AG09309 (cell line): ENCODE measurements at regions not wholly inside any gene's neighbourhood (a gene's known extent, or its start where the extent isn't known, plus 50 kb on each side); places are given as distances from the start of the nearest gene placed in this dataset.
A peak's percentile ranks its signal among the peaks of the same experiment; 100 is the strongest.

Experiments used
- DNase-seq: peaks from one replicate; pipeline ENCODE4 v3.0.0-alpha.2; 2010; ENCODE audit warnings: low read depth
- H3K4me3 ChIP-seq: 2 replicates; pipeline ENCODE4 v1.5.1; 2011; ENCODE audit warnings: mild to moderate bottlenecking, low read depth, low read length, moderate library complexity; ENCODE audit not compliant: control insufficient read depth
- CTCF ChIP-seq: IDR thresholded peaks from 2 replicates; pipeline ENCODE4 v1.5.1; 2011; ENCODE audit warnings: mild to moderate bottlenecking, low read depth, low read length, inconsistent platforms; ENCODE audit not compliant: insufficient read depth, control insufficient read depth; ENCODE audit errors: missing control alignments

- DNase-seq: peak; percentile 8
- no peak for TF ChIP-seq CTCF
- H3K4me3 ChIP-seq: no peak overlapping the region
These were observed 70.0 kb upstream of the PTGS2 start for GRCh38 chr1:186750257-186750656.

- DNase-seq: no peak
- H3K4me3 ChIP-seq: no peak overlapping the region
- no peak for TF ChIP-seq CTCF
These were observed 69.6 kb upstream of the PTGS2 start for GRCh38 chr1:186749820-186750219.

DNA sequence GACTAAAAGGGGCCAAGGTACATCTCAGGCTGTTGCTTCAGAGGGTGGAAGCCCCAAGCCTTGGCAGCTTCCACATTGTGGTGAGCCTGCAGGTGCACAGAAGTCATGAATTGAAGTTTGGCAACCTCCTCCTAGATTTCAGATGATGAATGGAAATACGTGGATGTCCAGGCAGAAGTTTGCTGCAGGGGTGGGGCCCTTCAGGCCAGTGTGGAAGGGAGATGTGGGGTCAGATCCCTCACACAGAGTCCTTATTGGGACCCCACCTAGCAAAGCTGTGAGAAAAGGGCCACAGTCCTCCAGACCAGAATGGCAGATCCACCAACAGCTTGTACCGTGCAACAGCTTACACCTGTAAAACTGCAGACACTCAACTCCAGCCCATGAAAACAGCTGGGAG, 67.4 kb upstream of the PTGS2 start:
- no peak overlapping the region for H3K4me3 ChIP-seq

GRCh38 chr1:186745531-186746146, 65.4 kb upstream of the PTGS2 start:
- DNase-seq: no peak
- TF ChIP-seq CTCF: no peak
- no peak overlapping the region for H3K4me3 ChIP-seq

More for the DNA sequence above, 67.4 kb upstream of the PTGS2 start:
- no peak for TF ChIP-seq CTCF
- no peak for DNase-seq

DNA sequence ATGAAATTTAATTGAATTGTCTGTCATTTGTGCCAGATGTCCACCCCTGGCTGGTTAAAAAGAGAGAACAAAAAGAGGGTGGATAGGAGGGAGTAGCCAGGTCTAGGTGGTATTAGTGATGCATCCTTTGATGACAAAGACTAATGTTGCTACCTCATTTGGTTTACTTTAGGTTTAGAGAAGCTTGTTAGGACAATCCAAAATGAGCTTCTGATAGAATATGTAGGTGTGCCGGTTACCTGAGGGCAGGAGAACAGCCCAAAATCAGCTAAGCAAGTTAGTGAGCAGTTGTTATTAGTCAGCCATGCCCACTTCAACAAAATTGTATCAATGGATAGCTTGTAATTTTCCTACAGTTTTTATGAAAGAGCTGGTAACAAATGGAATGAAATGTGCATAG, 61.4 kb upstream of the PTGS2 start:
- no peak for TF ChIP-seq CTCF
- H3K4me3 ChIP-seq: no peak overlapping the region
- DNase-seq: no peak

DNA sequence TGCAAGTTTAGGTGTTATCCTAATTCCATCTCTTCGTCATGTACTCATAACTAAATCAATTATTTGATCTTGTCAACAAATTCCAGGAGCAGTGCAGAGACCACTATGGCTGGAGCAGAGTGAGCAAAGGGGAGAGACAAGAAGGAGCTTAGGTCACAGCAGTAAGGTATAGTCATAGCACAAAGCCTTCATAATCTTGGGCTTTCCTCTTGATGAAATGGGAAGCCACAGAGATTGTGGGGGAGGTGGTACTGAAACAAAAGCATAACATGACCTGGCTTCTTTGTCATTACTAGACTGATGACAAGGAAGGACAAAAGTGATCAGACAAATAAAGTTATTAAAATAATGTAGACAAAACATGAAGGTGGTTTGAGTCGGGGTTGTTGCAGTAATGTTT, 60.1 kb upstream of the PTGS2 start:
- TF ChIP-seq CTCF: no peak
- no peak for DNase-seq

DNA sequence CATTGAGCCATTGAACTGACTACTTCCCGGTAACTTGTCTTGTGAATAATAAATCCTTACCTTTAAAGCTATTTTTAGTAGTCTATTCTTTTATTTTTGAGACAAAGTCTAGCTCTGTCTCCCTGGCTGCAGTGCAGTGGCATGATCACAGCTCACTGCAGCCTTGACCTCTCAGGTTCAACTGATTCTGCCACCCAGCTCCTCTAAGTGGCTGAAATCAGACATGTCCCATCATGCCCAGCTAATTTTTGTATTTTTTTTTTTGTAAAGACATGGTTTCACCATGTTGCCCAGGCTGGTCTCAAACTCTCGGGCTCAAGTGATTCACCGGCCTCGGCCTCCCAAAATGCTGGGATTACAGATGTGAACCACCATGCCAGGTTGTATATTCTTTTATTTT, 59.3 kb upstream of the PTGS2 start:
- no peak overlapping the region for H3K4me3 ChIP-seq
- DNase-seq: no peak
- no peak for TF ChIP-seq CTCF

More for the DNA sequence above, 60.1 kb upstream of the PTGS2 start:
- H3K4me3 ChIP-seq: no peak overlapping the region
